ENCODE measurements at regions not wholly inside any gene's neighbourhood (a gene's known extent, or its start where the extent isn't known, plus 50 kb on each side); places are given as distances from the start of the nearest gene placed in this dataset.

GRCh38 chr3:20873235-20873634 lies 687.2 kb upstream of the SGO1 start:
- no peak for ATAC-seq

GRCh38 chr3:20870106-20870899 lies 684.3 kb upstream of the SGO1 start:
- TF ChIP-seq ZFP30 (CRISPR knock-in tag; IDR thresholded peaks at IDR 0.05) (no peak), ZNF8 (CRISPR knock-in tag; IDR thresholded peaks at IDR 0.05) (no peak), ZFP3 (CRISPR knock-in tag; IDR thresholded peaks at IDR 0.05) (no peak), ARNTL (CRISPR knock-in tag; IDR thresholded peaks at IDR 0.05; ENCODE audit: borderline replicate concordance, low read depth) (no peak), PATZ1 (CRISPR knock-in tag; IDR thresholded peaks at IDR 0.05; ENCODE audit: borderline replicate concordance) (no peak), ISL1 (CRISPR knock-in tag; IDR thresholded peaks at IDR 0.05) (no peak), TOX (CRISPR knock-in tag; IDR thresholded peaks at IDR 0.05; ENCODE audit: borderline replicate concordance) (no peak), ZNF565 (CRISPR knock-in tag; conservative IDR thresholded peaks at IDR 0.05; ENCODE audit: low read depth) (no peak), CREB5 (CRISPR knock-in tag; IDR thresholded peaks at IDR 0.05; ENCODE audit: low read depth) (no peak), SNAI2 (CRISPR knock-in tag; IDR thresholded peaks at IDR 0.05) (no peak), ESRRG (CRISPR knock-in tag; IDR thresholded peaks at IDR 0.05) (no peak), BACH2 (CRISPR knock-in tag; IDR thresholded peaks at IDR 0.05; ENCODE audit: borderline replicate concordance) (no peak)
- ATAC-seq = no peak

More at GRCh38 chr3:20873235-20873634, 687.2 kb upstream of the SGO1 start:
- TF ChIP-seq PATZ1 (CRISPR knock-in tag; IDR thresholded peaks at IDR 0.05; ENCODE audit: borderline replicate concordance) (no peak), ZFP3 (CRISPR knock-in tag; IDR thresholded peaks at IDR 0.05) (no peak), ZNF70 (CRISPR knock-in tag; IDR thresholded peaks at IDR 0.05) (no peak), CSRNP3 (CRISPR knock-in tag; IDR thresholded peaks at IDR 0.05) (no peak), OSR1 (CRISPR knock-in tag; IDR thresholded peaks at IDR 0.05) (no peak), ZC3H10 (CRISPR knock-in tag; IDR thresholded peaks at IDR 0.05) (no peak), CREB5 (CRISPR knock-in tag; IDR thresholded peaks at IDR 0.05; ENCODE audit: low read depth) (no peak), CSDC2 (CRISPR knock-in tag; IDR thresholded peaks at IDR 0.05) (no peak), ZFP30 (CRISPR knock-in tag; IDR thresholded peaks at IDR 0.05) (no peak), TOX (CRISPR knock-in tag; IDR thresholded peaks at IDR 0.05; ENCODE audit: borderline replicate concordance) (no peak), SNAI2 (CRISPR knock-in tag; IDR thresholded peaks at IDR 0.05) (no peak), RARB (CRISPR knock-in tag; IDR thresholded peaks at IDR 0.05) (no peak), PPARA (CRISPR knock-in tag; IDR thresholded peaks at IDR 0.05; ENCODE audit: borderline replicate concordance) (no peak), BACH2 (CRISPR knock-in tag; IDR thresholded peaks at IDR 0.05; ENCODE audit: borderline replicate concordance) (no peak), GLIS3 (CRISPR knock-in tag; IDR thresholded peaks at IDR 0.05) (no peak), ISL1 (CRISPR knock-in tag; IDR thresholded peaks at IDR 0.05) (no peak), ESRRG (CRISPR knock-in tag; IDR thresholded peaks at IDR 0.05) (no peak), POU6F1 (CRISPR knock-in tag; IDR thresholded peaks at IDR 0.05; ENCODE audit: borderline replicate concordance, low read depth) (no peak), ZNF8 (CRISPR knock-in tag; IDR thresholded peaks at IDR 0.05) (no peak)

Data from SK-N-SH treated with all-trans-retinoic acid at 6 μM for 48 hours (cell line).